ENCODE measurements at regions not wholly inside any gene's neighbourhood (a gene's known extent, or its start where the extent isn't known, plus 50 kb on each side); places are given as distances from the start of the nearest gene placed in this dataset.

GRCh38 chr5:129358069-129358468 lies 102.0 kb upstream of the ADAMTS19 start:
- no peaks in the 10 kb centered on the region for H3K27me3 Mint-ChIP-seq
- H3K36me3 Mint-ChIP-seq (ENCODE audit: low read depth): no peaks in the 10 kb centered on the region
- ChIA-PET CTCF (no interaction called here), POLR2A (no interaction called here)
- Histone ChIP-seq H3K27me3 (ENCODE audit: control insufficient read depth in 1 of 2, insufficient read depth in 2 of 2, low read length in 2 of 2) (no peaks in the 10 kb centered on the region), H3K4me3 (ENCODE audit: low read length) (no peak overlapping the region), H3K36me3 (ENCODE audit: insufficient read depth, low read length) (no peaks in the 10 kb centered on the region), H3K9me3 (ENCODE audit: control insufficient read depth in 1 of 2, insufficient read depth in 1 of 2, low read length in 2 of 2) (no peaks in the 10 kb centered on the region), H3K27ac (ENCODE audit: low read depth in 1 of 2, low read length in 2 of 2) (no peak overlapping the region), H3K4me1 (ENCODE audit: insufficient read depth, low read length) (no peaks in the 10 kb centered on the region)
- DNase-seq (no peak), ATAC-seq (ENCODE audit: poor library complexity) (no peak)
- H3K4me3 Mint-ChIP-seq: no peak overlapping the region
- H3K4me1 Mint-ChIP-seq (ENCODE audit: low read depth): no peaks in the 10 kb centered on the region
- no peak overlapping the region for H3K27ac Mint-ChIP-seq
- TF ChIP-seq, protein P1, sequence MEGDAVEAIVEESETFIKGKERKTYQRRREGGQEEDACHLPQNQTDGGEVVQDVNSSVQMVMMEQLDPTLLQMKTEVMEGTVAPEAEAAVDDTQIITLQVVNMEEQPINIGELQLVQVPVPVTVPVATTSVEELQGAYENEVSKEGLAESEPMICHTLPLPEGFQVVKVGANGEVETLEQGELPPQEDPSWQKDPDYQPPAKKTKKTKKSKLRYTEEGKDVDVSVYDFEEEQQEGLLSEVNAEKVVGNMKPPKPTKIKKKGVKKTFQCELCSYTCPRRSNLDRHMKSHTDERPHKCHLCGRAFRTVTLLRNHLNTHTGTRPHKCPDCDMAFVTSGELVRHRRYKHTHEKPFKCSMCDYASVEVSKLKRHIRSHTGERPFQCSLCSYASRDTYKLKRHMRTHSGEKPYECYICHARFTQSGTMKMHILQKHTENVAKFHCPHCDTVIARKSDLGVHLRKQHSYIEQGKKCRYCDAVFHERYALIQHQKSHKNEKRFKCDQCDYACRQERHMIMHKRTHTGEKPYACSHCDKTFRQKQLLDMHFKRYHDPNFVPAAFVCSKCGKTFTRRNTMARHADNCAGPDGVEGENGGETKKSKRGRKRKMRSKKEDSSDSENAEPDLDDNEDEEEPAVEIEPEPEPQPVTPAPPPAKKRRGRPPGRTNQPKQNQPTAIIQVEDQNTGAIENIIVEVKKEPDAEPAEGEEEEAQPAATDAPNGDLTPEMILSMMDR (IDR thresholded peaks at IDR 0.05): no peak
- peaks cover 2% of the 10 kb centered on the region for H3K9me3 Mint-ChIP-seq
- intact Hi-C loops (cut with DNase I, micrococcal nuclease): no loop called here

DNA sequence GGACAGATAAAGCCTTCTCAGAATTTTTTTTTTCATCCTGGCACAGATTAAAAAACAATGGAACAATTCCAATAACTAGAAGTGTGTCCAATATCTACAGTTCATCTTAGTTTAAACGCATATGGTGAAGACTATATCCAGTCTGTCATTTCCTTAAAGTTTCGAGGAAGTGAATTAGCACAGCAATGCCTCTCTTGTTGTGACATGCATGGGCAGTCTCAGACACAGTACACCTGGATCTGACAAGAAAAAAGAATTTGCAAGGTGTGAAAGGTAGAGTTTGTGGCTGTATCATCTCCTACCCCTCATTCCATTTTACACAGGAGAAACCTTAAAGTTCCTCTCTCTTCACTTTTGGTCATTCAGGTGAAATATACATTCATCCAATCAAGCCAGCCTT lies 100.6 kb upstream of the ADAMTS19 start:
- TF ChIP-seq, protein P1 (IDR thresholded peaks at IDR 0.05): no peak
- H3K27me3 Mint-ChIP-seq: no peaks in the 10 kb centered on the region
- Histone ChIP-seq H3K9me3 (ENCODE audit: control insufficient read depth in 1 of 2, insufficient read depth in 1 of 2, low read length in 2 of 2) (no peaks in the 10 kb centered on the region), H3K36me3 (ENCODE audit: insufficient read depth, low read length) (no peaks in the 10 kb centered on the region), H3K27ac (ENCODE audit: low read depth in 1 of 2, low read length in 2 of 2) (no peak overlapping the region), H3K27me3 (ENCODE audit: control insufficient read depth in 1 of 2, insufficient read depth in 2 of 2, low read length in 2 of 2) (no peaks in the 10 kb centered on the region), H3K4me1 (ENCODE audit: insufficient read depth, low read length) (no peaks in the 10 kb centered on the region), H3K4me3 (ENCODE audit: low read length) (no peak overlapping the region)
- CTCF ChIA-PET: no interaction called here
- H3K9me3 Mint-ChIP-seq: peaks cover 2% of the 10 kb centered on the region
- H3K4me3 Mint-ChIP-seq: no peak overlapping the region
- ATAC-seq (ENCODE audit: poor library complexity) (no peak), DNase-seq (no peak)
- no peaks in the 10 kb centered on the region for H3K4me1 Mint-ChIP-seq (ENCODE audit: low read depth)
- POLR2A ChIA-PET: no interaction called here
- H3K27ac Mint-ChIP-seq: no peak overlapping the region
- intact Hi-C loops (cut with DNase I, micrococcal nuclease): no loop called here
- no peaks in the 10 kb centered on the region for H3K36me3 Mint-ChIP-seq (ENCODE audit: low read depth)

GRCh38 chr5:129361441-129362025 lies 98.6 kb upstream of the ADAMTS19 start:
- POLR2A ChIA-PET: no interaction called here
- no peaks in the 10 kb centered on the region for H3K4me1 Mint-ChIP-seq (ENCODE audit: low read depth)
- TF ChIP-seq, protein P1 (IDR thresholded peaks at IDR 0.05): no peak
- DNase-seq (no peak), ATAC-seq (ENCODE audit: poor library complexity) (no peak)
- Histone ChIP-seq H3K27ac (ENCODE audit: low read depth in 1 of 2, low read length in 2 of 2) (no peak overlapping the region), H3K36me3 (ENCODE audit: insufficient read depth, low read length) (no peaks in the 10 kb centered on the region), H3K27me3 (ENCODE audit: control insufficient read depth in 1 of 2, insufficient read depth in 2 of 2, low read length in 2 of 2) (no peaks in the 10 kb centered on the region), H3K4me1 (ENCODE audit: insufficient read depth, low read length) (no peaks in the 10 kb centered on the region), H3K4me3 (ENCODE audit: low read length) (no peak overlapping the region), H3K9me3 (ENCODE audit: control insufficient read depth in 1 of 2, insufficient read depth in 1 of 2, low read length in 2 of 2) (peaks cover 0 to 5% of the 10 kb centered on the region in 2 experiments)
- H3K4me3 Mint-ChIP-seq: no peak overlapping the region
- no peaks in the 10 kb centered on the region for H3K27me3 Mint-ChIP-seq
- peaks cover 11% of the 10 kb centered on the region for H3K9me3 Mint-ChIP-seq
- H3K27ac Mint-ChIP-seq: no peak overlapping the region
- no peaks in the 10 kb centered on the region for H3K36me3 Mint-ChIP-seq (ENCODE audit: low read depth)
- intact Hi-C loops (cut with DNase I, micrococcal nuclease): no loop called here
- CTCF ChIA-PET: no interaction called here
